ENCODE measurements at regions not wholly inside any gene's neighbourhood (a gene's known extent, or its start where the extent isn't known, plus 50 kb on each side); places are given as distances from the start of the nearest gene placed in this dataset.

- no peaks in the 10 kb centered on the region for H3K9me3 ChIP-seq (ENCODE audit: control insufficient read depth, low read length)
- H3K27ac ChIP-seq: no peak overlapping the region
- no peak overlapping the region for H3K4me3 ChIP-seq (ENCODE audit: low read depth, low read length)
- H3K4me1 ChIP-seq: no peaks in the 10 kb centered on the region
- no peak overlapping the region for H2AFZ ChIP-seq
- no peaks in the 10 kb centered on the region for H3K79me2 ChIP-seq
- H3K9ac ChIP-seq: no peak overlapping the region
- no peak overlapping the region for H3K4me2 ChIP-seq (ENCODE audit: low read length)
- H3K36me3 ChIP-seq (ENCODE audit: control insufficient read depth, insufficient read depth, low read length): no peaks in the 10 kb centered on the region
- no peak for TF ChIP-seq CTCF (IDR thresholded peaks at IDR 0.05)
- H3K27me3 ChIP-seq (ENCODE audit: control insufficient read depth, insufficient read depth, low read length): no peaks in the 10 kb centered on the region
Measured at GRCh38 chr4:33296876-33297455, 2576.8 kb downstream of the PCDH7 start.

- TF ChIP-seq CTCF (IDR thresholded peaks at IDR 0.05): no peak
- H3K27me3 ChIP-seq (ENCODE audit: control insufficient read depth, insufficient read depth, low read length): no peaks in the 10 kb centered on the region
Measured at GRCh38 chr4:33302321-33302720, 2582.2 kb downstream of the PCDH7 start.

GRCh38 chr4:33306131-33306530 is 2586.0 kb downstream of the PCDH7 start:
- no peak for TF ChIP-seq CTCF (IDR thresholded peaks at IDR 0.05)
- Histone ChIP-seq H3K27me3 (ENCODE audit: control insufficient read depth, insufficient read depth, low read length) (no peaks in the 10 kb centered on the region), H2AFZ (no peak overlapping the region)

More at GRCh38 chr4:33302321-33302720, 2582.2 kb downstream of the PCDH7 start:
- Histone ChIP-seq H3K9me3 (ENCODE audit: control insufficient read depth, low read length) (no peaks in the 10 kb centered on the region), H3K36me3 (ENCODE audit: control insufficient read depth, insufficient read depth, low read length) (no peaks in the 10 kb centered on the region), H3K27ac (no peak overlapping the region), H3K4me1 (no peaks in the 10 kb centered on the region), H2AFZ (no peak overlapping the region), H3K9ac (no peak overlapping the region), H3K4me2 (ENCODE audit: low read length) (peak overlapping the region; percentile 5), H3K79me2 (no peaks in the 10 kb centered on the region), H3K4me3 (ENCODE audit: low read depth, low read length) (no peak overlapping the region)

GRCh38 chr4:33316033-33316432 is 2595.9 kb downstream of the PCDH7 start:
- H3K27ac ChIP-seq: no peak overlapping the region
- no peaks in the 10 kb centered on the region for H3K79me2 ChIP-seq
- peak overlapping the region; percentile 20 for H3K4me2 ChIP-seq (ENCODE audit: low read length)
- H3K36me3 ChIP-seq (ENCODE audit: control insufficient read depth, insufficient read depth, low read length): no peaks in the 10 kb centered on the region
- no peak for TF ChIP-seq CTCF (IDR thresholded peaks at IDR 0.05)
- no peak overlapping the region for H2AFZ ChIP-seq
- H3K27me3 ChIP-seq (ENCODE audit: control insufficient read depth, insufficient read depth, low read length): no peaks in the 10 kb centered on the region
- no peak overlapping the region for H3K9ac ChIP-seq
- H3K4me1 ChIP-seq: no peaks in the 10 kb centered on the region
- H3K4me3 ChIP-seq (ENCODE audit: low read depth, low read length): no peak overlapping the region
- no peaks in the 10 kb centered on the region for H3K9me3 ChIP-seq (ENCODE audit: control insufficient read depth, low read length)

More at GRCh38 chr4:33306131-33306530, 2586.0 kb downstream of the PCDH7 start:
- Histone ChIP-seq H3K36me3 (ENCODE audit: control insufficient read depth, insufficient read depth, low read length) (no peaks in the 10 kb centered on the region), H3K79me2 (no peaks in the 10 kb centered on the region), H3K9me3 (ENCODE audit: control insufficient read depth, low read length) (no peaks in the 10 kb centered on the region), H3K27ac (no peak overlapping the region), H3K4me1 (no peaks in the 10 kb centered on the region), H3K4me3 (ENCODE audit: low read depth, low read length) (no peak overlapping the region), H3K4me2 (ENCODE audit: low read length) (no peak overlapping the region), H3K9ac (no peak overlapping the region)

GRCh38 chr4:33316578-33316977 is 2596.4 kb downstream of the PCDH7 start:
- no peak overlapping the region for H3K27ac ChIP-seq
- no peak overlapping the region for H2AFZ ChIP-seq
- H3K4me1 ChIP-seq: no peaks in the 10 kb centered on the region
- H3K27me3 ChIP-seq (ENCODE audit: control insufficient read depth, insufficient read depth, low read length): no peaks in the 10 kb centered on the region
- peak overlapping the region; percentile 20 for H3K4me2 ChIP-seq (ENCODE audit: low read length)
- no peaks in the 10 kb centered on the region for H3K36me3 ChIP-seq (ENCODE audit: control insufficient read depth, insufficient read depth, low read length)
- no peak overlapping the region for H3K4me3 ChIP-seq (ENCODE audit: low read depth, low read length)
- no peaks in the 10 kb centered on the region for H3K9me3 ChIP-seq (ENCODE audit: control insufficient read depth, low read length)
- no peak for TF ChIP-seq CTCF (IDR thresholded peaks at IDR 0.05)
- H3K9ac ChIP-seq: no peak overlapping the region
- H3K79me2 ChIP-seq: no peaks in the 10 kb centered on the region
